ENCODE measurements at regions not wholly inside any gene's neighbourhood (a gene's known extent, or its start where the extent isn't known, plus 50 kb on each side); places are given as distances from the start of the nearest gene placed in this dataset.
"Not testable (repeated sequence)": the region's sequence is repeated elsewhere in the genome, so short reads cannot be mapped to it uniquely, and the experiment has no call there.

DNA sequence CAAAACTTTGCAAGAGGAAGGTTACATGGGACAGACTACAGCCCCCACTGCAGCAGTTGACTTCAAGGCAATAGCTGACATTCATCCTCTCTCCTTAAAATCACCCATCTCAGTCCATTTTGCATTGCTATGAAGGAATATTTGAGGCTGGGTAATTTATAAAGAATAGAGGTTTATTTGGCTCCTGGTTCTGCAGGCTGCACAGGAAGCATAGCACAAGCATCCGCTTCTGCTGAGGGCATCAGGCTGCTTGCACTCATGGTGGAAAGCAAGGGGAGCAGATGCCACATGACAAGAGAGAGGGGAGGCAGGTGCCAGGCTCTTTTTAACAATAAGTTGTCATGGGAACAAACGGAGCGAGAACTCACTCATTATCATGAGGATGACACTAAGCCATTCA, 646.0 kb downstream of the ZEB2 start:
- H3K27ac Mint-ChIP-seq: no peak overlapping the region
- H3K36me3 Mint-ChIP-seq (ENCODE audit: insufficient read depth in 2 of 2): peaks cover 5 to 7% of the 10 kb centered on the region in 2 donors
- no peak overlapping the region for H3K4me3 Mint-ChIP-seq

DNA sequence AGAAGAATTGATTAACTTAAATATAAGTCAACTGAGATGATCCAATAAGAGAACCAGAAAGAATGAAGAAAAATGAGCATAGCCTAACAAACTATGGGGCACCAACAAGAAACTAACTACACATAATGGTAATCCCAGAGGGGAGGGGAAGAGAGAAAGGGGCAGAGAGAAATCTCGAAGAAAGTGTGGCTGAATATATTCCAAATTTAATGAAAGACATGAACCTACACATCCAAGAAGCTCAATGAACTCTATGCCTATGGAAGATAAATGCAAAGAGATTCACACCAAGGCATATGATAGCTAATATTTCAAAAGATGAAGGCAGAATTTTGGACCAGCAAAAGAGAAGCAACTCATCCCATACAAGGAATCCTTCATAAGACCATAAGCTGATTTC, 649.2 kb downstream of the ZEB2 start:
- Mint-ChIP-seq H3K36me3 (ENCODE audit: insufficient read depth in 2 of 2) (peaks cover 6 to 7% of the 10 kb centered on the region in 2 donors), H3K4me1 (ENCODE audit: low read depth) (no peaks in the 10 kb centered on the region), H3K9me3 (peaks cover 5 to 10% of the 10 kb centered on the region in 2 donors), H3K4me3 (no peak overlapping the region), H3K27me3 (ENCODE audit: low read depth) (no peaks in the 10 kb centered on the region), H3K27ac (no peak overlapping the region)
- DNase-seq (no peak), ATAC-seq (replicated peaks in 1 of 2) (no peak)

More for the DNA sequence above, 646.0 kb downstream of the ZEB2 start:
- Mint-ChIP-seq H3K4me1 (ENCODE audit: low read depth) (peaks cover 5% of the 10 kb centered on the region), H3K9me3 (peaks cover 5 to 10% of the 10 kb centered on the region in 2 donors), H3K27me3 (ENCODE audit: low read depth) (no peaks in the 10 kb centered on the region)
- DNase-seq (no peak), ATAC-seq (replicated peaks in 1 of 2) (no peak)

DNA sequence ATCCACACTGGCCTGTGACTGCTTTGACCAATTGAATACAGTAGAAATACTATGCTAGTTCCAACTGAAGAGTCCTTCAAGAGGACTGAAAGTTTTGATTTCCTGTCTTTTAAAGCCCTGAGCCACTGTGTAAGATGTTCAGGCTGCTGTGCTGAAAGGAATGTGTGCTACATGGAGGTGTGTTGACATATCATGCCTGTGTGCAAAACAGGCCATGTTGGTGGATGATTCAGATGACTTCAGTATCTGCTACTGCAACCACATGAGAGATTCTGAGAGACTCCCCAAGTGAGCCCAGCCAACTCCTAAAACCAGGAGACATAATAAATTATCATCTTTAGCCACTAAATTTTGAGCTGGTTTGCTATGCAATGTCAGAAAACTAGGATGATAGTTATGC, 662.9 kb downstream of the ZEB2 start:
- no peak for ATAC-seq (replicated peaks in 1 of 2)
- Mint-ChIP-seq H3K4me1 (ENCODE audit: low read depth) (no peaks in the 10 kb centered on the region), H3K27me3 (ENCODE audit: low read depth) (peaks cover 14% of the 10 kb centered on the region), H3K36me3 (ENCODE audit: insufficient read depth in 2 of 2) (peaks cover 0 to 2% of the 10 kb centered on the region in 2 donors), H3K9me3 (no peaks in the 10 kb centered on the region), H3K27ac (no peak overlapping the region), H3K4me3 (no peak overlapping the region)
- DNase-seq: no peak

DNA sequence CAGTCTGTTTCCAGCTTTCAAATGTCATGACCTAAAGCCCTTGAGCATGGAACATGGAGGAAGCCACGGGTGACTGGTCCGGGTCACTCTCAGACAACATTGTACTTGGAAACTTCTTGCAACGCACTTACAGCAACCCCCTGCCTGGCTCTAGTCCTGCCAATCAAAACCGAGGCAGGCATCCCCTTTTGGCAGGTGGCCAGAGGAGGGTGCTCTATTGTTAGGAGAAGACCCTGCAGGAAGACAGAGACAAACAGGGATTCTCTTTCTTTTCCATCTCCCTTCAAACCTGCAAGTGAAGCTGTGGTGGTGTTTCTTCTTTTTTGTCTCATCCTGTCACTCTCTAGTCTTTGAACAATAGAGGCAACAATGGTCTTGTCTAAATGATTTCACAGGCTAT, 667.2 kb downstream of the ZEB2 start:
- H3K9me3 Mint-ChIP-seq: no peaks in the 10 kb centered on the region
- H3K27me3 Mint-ChIP-seq (ENCODE audit: low read depth): peaks cover 33% of the 10 kb centered on the region
- H3K27ac Mint-ChIP-seq: no peak overlapping the region
- H3K4me1 Mint-ChIP-seq (ENCODE audit: low read depth): no peaks in the 10 kb centered on the region
- no peak overlapping the region for H3K4me3 Mint-ChIP-seq
- H3K36me3 Mint-ChIP-seq (ENCODE audit: insufficient read depth in 2 of 2): peaks cover 0 to 1% of the 10 kb centered on the region in 2 donors
- ATAC-seq (replicated peaks in 1 of 2) (no peak), DNase-seq (peak in 1 of 2 donors; percentile 5)

DNA sequence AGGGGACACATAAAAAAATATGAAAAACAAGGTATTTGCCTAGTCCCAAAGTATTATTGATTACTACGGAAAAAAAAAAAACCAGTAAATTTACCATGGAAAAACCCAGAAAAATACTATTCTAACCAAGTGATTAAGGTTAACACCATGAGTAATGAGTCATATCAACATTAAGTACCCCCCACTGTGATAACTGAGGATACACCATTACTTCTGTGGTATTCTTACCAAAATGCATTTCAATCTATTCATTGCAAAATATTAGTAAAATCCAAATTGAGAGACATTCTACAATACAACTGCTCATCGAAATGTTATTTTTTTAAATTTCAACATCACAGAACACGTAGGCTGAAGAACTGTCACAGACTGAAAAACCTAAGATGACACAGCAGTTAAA, 669.8 kb downstream of the ZEB2 start:
- ATAC-seq (replicated peaks in 1 of 2) (no peak), DNase-seq (no peak)
- no peak overlapping the region for H3K4me3 Mint-ChIP-seq
- peaks cover 47% of the 10 kb centered on the region for H3K27me3 Mint-ChIP-seq (ENCODE audit: low read depth)
- no peaks in the 10 kb centered on the region for H3K36me3 Mint-ChIP-seq (ENCODE audit: insufficient read depth in 2 of 2)
- H3K4me1 Mint-ChIP-seq (ENCODE audit: low read depth): no peaks in the 10 kb centered on the region
- H3K27ac Mint-ChIP-seq: no peak overlapping the region
- no peaks in the 10 kb centered on the region for H3K9me3 Mint-ChIP-seq

DNA sequence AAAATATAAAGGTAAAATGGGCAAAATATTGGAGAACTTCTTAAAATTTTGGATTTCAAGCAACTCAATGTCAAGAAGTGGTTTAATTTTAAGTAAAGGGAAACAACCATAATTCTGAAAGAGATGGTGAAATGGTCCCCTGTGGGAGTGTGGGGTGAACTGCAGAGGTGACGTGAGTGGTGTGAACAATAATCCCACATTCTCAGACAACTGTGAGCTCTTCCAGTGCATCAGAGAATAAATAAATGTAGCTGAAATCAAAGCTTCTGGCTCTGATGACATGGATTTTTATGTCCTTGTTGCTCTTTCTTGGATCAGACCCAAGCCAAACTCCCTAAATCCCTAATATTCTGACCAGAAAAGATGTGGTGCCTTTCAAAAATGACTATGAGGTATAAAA, 672.7 kb downstream of the ZEB2 start:
- Mint-ChIP-seq H3K4me1 (ENCODE audit: low read depth) (no peaks in the 10 kb centered on the region), H3K9me3 (no peaks in the 10 kb centered on the region), H3K27me3 (ENCODE audit: low read depth) (peaks cover 36% of the 10 kb centered on the region), H3K36me3 (ENCODE audit: insufficient read depth in 2 of 2) (no peaks in the 10 kb centered on the region), H3K27ac (no peak overlapping the region), H3K4me3 (no peak overlapping the region)
- ATAC-seq (replicated peaks in 1 of 2): no peak
- DNase-seq: no peak

DNA sequence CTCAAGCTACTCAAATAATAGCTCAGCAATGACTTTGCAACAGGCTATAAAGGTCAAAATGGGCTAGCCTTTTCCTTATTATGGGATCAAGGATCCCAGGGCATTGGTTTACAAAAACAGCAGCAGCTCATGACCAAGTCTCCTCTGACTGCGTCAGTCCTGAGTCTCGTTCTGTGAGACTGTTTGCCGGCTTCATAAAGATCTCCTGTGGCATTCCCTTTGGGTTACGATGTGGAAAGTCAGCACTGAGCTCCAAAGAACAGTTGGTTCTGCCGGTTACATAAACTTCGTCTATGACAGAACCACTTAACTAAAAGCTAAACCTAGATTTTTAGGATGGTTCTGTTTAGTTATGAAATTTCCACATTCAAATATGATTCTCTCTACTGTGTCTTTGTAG, 674.9 kb downstream of the ZEB2 start:
- ATAC-seq (replicated peaks in 1 of 2): no peak
- Mint-ChIP-seq H3K27ac (no peak overlapping the region), H3K9me3 (no peaks in the 10 kb centered on the region), H3K27me3 (ENCODE audit: low read depth) (peaks cover 20% of the 10 kb centered on the region), H3K4me1 (ENCODE audit: low read depth) (no peaks in the 10 kb centered on the region), H3K4me3 (no peak overlapping the region), H3K36me3 (ENCODE audit: insufficient read depth in 2 of 2) (no peaks in the 10 kb centered on the region)
- DNase-seq: no peak

DNA sequence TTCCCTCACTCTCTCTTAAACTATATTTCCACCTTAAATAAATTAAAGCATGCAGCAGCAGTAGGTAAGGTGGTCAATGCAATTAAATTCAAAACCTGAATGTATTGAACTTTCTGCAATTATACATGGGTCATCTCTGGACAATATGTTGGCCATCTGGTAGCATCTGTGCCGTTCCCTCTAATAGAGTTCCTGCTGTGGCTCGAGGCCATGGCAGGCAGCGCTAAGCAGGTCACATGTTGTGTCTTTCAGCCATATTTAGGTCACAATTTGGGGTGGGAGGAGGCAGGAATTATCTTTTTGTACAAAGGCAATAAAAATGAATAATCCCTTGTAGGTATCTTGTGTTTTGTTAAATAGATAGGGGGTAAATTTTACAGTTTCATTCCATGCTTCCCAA, 676.2 kb downstream of the ZEB2 start:
- DNase-seq: no peak
- Mint-ChIP-seq H3K36me3 (ENCODE audit: insufficient read depth in 2 of 2) (no peaks in the 10 kb centered on the region), H3K4me3 (no peak overlapping the region), H3K9me3 (no peaks in the 10 kb centered on the region), H3K27me3 (ENCODE audit: low read depth) (peaks cover 18% of the 10 kb centered on the region), H3K4me1 (ENCODE audit: low read depth) (no peaks in the 10 kb centered on the region), H3K27ac (no peak overlapping the region)
- no peak for ATAC-seq (replicated peaks in 1 of 2)

DNA sequence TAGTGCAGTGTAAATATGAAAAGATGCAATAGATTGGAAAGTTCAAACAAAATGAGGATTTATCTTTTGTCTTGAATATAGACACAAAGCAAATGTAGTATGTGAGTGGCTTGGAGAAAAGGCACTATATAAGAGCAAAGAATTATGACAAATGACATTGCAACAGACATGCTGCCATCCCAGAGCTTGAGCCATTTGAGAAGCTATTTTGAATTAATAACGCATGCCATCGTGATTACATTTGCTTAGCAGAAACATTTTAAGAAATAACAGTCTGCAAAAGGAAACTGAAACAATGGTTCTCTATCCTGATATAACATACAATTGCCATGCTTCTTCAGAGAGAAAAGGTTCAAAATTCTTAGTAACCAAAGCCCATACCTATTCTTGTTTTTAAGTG, 677.1 kb downstream of the ZEB2 start:
- ATAC-seq (replicated peaks in 1 of 2) (no peak), DNase-seq (no peak)
- H3K27me3 Mint-ChIP-seq (ENCODE audit: low read depth): peaks cover 20% of the 10 kb centered on the region
- H3K36me3 Mint-ChIP-seq (ENCODE audit: insufficient read depth in 2 of 2): no peaks in the 10 kb centered on the region
- H3K9me3 Mint-ChIP-seq: no peaks in the 10 kb centered on the region
- no peak overlapping the region for H3K27ac Mint-ChIP-seq
- no peaks in the 10 kb centered on the region for H3K4me1 Mint-ChIP-seq (ENCODE audit: low read depth)
- H3K4me3 Mint-ChIP-seq: no peak overlapping the region

DNA sequence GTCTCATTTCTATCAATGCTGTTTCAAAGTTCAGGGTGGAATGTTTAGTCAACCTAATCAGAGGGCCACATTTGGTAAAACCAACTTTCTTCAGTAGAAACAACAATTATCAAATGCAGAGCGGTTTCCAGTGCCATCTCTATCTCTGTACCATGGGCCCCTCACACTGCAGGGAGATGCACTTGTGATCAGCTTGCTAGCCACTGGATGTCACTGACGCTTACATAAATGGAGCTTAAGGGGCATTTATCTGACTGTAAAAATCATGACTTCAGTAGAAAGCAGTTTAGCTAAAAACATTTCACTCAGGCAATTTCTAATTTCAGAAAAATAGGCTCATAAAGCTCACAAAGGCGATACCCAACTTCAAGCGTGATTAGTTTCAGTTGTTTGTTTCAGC, 678.0 kb downstream of the ZEB2 start:
- H3K4me1 Mint-ChIP-seq (ENCODE audit: low read depth): no peaks in the 10 kb centered on the region
- no peak for ATAC-seq (replicated peaks in 1 of 2)

DNA sequence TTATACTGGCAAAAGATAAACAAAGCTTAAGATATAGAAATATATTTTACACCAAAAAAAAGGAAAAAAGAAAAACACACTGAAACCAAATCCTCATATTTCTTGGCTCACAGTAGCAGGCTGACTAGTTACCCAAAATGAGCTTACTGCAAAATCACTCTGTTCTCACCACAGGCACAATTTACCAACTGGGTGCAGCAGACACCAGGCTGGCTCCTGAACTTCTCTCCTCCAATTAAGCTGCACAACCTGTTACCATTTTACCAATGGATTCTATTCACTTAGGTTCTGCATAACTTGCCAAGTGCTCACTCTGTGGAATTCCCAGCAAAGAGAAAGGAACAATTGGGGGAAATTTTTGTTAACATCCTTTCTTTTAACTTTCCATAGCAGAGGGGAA, 679.3 kb downstream of the ZEB2 start:
- Mint-ChIP-seq H3K27me3 (ENCODE audit: low read depth) (peaks cover 7% of the 10 kb centered on the region), H3K4me3 (no peak overlapping the region), H3K9me3 (peaks cover 0 to 1% of the 10 kb centered on the region in 2 donors), H3K4me1 (ENCODE audit: low read depth) (no peaks in the 10 kb centered on the region), H3K36me3 (ENCODE audit: insufficient read depth in 2 of 2) (no peaks in the 10 kb centered on the region), H3K27ac (no peak overlapping the region)
- no peak for ATAC-seq (replicated peaks in 1 of 2)
- no peak for DNase-seq

More for the DNA sequence above, 678.0 kb downstream of the ZEB2 start:
- Mint-ChIP-seq H3K4me3 (no peak overlapping the region), H3K36me3 (ENCODE audit: insufficient read depth in 2 of 2) (no peaks in the 10 kb centered on the region), H3K9me3 (peaks cover 0 to 1% of the 10 kb centered on the region in 2 donors), H3K27me3 (ENCODE audit: low read depth) (peaks cover 15% of the 10 kb centered on the region), H3K27ac (no peak overlapping the region)
- no peak for DNase-seq

DNA sequence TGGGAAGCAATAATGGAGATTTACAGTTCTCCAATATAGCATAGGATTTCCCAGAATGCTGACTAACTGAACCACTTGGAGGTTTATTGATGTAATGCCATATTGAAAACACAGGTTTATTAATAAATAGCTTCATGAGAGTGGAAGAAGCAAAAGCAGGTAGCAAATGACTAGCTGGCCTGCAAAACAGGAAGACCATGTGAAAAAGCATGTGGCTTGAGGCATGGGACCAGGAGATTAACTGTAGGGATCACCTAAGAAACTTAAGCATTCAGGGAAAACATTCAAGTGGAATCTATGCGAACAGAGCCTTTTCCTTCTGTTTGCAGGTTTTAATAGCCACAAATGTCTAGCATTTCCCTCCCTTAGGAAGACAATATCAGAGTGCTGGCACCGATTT, 679.7 kb downstream of the ZEB2 start:
- Mint-ChIP-seq H3K4me3 (no peak overlapping the region), H3K36me3 (ENCODE audit: insufficient read depth in 2 of 2) (no peaks in the 10 kb centered on the region), H3K27me3 (ENCODE audit: low read depth) (peaks cover 7% of the 10 kb centered on the region), H3K9me3 (peaks cover 0 to 1% of the 10 kb centered on the region in 2 donors), H3K4me1 (ENCODE audit: low read depth) (no peaks in the 10 kb centered on the region), H3K27ac (no peak overlapping the region)
- DNase-seq (no peak), ATAC-seq (replicated peaks in 1 of 2) (no peak)

DNA sequence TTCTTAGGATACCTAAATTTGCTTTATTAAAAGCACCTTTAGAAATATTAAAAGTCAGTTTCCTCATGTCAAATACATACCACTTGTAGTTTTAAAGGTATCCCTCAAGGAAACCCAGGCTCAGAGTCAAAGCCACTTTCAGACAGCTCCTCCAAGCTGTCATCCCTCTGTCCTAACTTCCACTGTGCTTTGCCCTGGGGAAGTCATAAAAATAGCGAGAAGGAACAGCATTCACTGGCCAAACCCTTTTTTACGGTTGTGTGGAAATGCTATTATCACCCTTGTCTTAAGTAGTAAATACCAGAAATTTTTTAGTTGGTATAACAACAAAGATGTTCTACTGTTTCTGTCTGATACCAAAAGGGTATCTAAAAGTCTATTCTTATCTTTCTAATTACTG, 680.5 kb downstream of the ZEB2 start:
- no peak for ATAC-seq (replicated peaks in 1 of 2)
- Mint-ChIP-seq H3K27ac (no peak overlapping the region), H3K9me3 (peaks cover 0 to 1% of the 10 kb centered on the region in 2 donors), H3K4me3 (no peak overlapping the region), H3K4me1 (ENCODE audit: low read depth) (no peaks in the 10 kb centered on the region), H3K36me3 (ENCODE audit: insufficient read depth in 2 of 2) (no peaks in the 10 kb centered on the region), H3K27me3 (ENCODE audit: low read depth) (peaks cover 7% of the 10 kb centered on the region)
- no peak for DNase-seq

DNA sequence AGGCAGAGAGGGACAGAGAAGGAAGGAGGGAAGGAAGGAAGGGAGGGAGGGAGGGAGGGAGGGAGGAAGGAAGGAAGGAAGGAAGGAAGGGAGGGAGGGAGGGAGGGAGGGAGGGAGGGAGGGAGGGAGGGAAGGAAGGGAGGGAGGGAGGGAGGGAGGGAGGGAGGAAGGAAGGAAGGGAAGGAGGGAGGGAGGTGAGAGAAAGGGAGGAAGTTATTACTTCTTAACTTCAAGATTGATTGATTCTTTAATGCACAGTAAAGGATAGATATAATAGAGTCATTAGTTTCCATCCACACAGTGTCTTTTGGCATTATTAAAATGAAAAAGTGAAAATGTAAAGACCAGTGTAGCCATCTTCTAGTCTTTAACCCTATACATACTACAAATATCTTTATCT, 682.9 kb downstream of the ZEB2 start:
- not testable (repeated sequence) for ATAC-seq (replicated peaks in 1 of 2); H3K27ac Mint-ChIP-seq; H3K9me3 Mint-ChIP-seq; DNase-seq; H3K4me3 Mint-ChIP-seq; H3K27me3 Mint-ChIP-seq (ENCODE audit: low read depth); H3K36me3 Mint-ChIP-seq (ENCODE audit: insufficient read depth in 2 of 2); H3K4me1 Mint-ChIP-seq (ENCODE audit: low read depth)
